OCI-LY3 (cell line): ENCODE measurements at regions not wholly inside any gene's neighbourhood (a gene's known extent, or its start where the extent isn't known, plus 50 kb on each side); places are given as distances from the start of the nearest gene placed in this dataset.

ENCODE experiments used
- H2AFZ ChIP-seq: fragments of 200-600, 300-600 bp; shearing (Covaris generic); 2 replicates; pipeline ENCODE4 v1.6.0; 2014; ENCODE audit warnings: antibody characterized with exemption, low read depth, low read length
- H3K27ac ChIP-seq: fragments of 200-600, 300-600 bp; sonication (generic); 2 replicates; pipeline ENCODE4 v1.5.1; 2014; ENCODE audit warnings: mild to moderate bottlenecking, low read length, moderate library complexity, mixed read lengths
- H3K27me3 ChIP-seq: fragments of 200-600, 300-600 bp; sonication (generic); 2 replicates; pipeline ENCODE4 v1.6.1; 2014; ENCODE audit warnings: low read depth, low read length, mixed read lengths
- H3K36me3 ChIP-seq: fragments of 200-600, 300-600 bp; sonication (generic); replicated peaks from 2 replicates; pipeline ENCODE3; 2014; ENCODE audit warnings: low read depth, low read length, mixed read lengths
- H3K4me1 ChIP-seq: fragments of 300-600, 200-600 bp; sonication (generic); 2 replicates; pipeline ENCODE4 v1.6.1; 2014; ENCODE audit warnings: low read length, mixed read lengths
- H3K4me2 ChIP-seq: fragments of 200-600, 300-600 bp; sonication (generic); 2 replicates; pipeline ENCODE4 v1.6.1; 2014; ENCODE audit warnings: low read length, mixed read lengths
- H3K4me3 ChIP-seq: fragments of 300-600, 200-600 bp; sonication (generic); 2 replicates; pipeline ENCODE4 v1.5.1; 2014; ENCODE audit warnings: antibody characterized with exemption, mild to moderate bottlenecking, low read length, moderate library complexity
- H3K79me2 ChIP-seq: fragments of 300-600, 200-600 bp; shearing (Covaris generic); 2 replicates; pipeline ENCODE4 v1.6.1; 2014; ENCODE audit warnings: mild to moderate bottlenecking, low read length, mixed read lengths
- H3K9ac ChIP-seq: fragments of 300-600, 200-600 bp; shearing (Covaris generic); 2 replicates; pipeline ENCODE4 v1.6.0; 2014; ENCODE audit warnings: mild to moderate bottlenecking, low read length, moderate library complexity
- H3K9me3 ChIP-seq: fragments of 200-600, 300-600 bp; shearing (Covaris generic); 2 replicates; pipeline ENCODE4 v1.6.1; 2014; ENCODE audit warnings: low read length, mixed read lengths; ENCODE audit not compliant: insufficient read depth
- H4K20me1 ChIP-seq: fragments of 200-600, 300-600 bp; sonication (generic); 2 replicates; pipeline ENCODE4 v1.6.1; 2016; ENCODE audit warnings: low read length, mixed read lengths; ENCODE audit not compliant: insufficient read depth
- CTCF ChIP-seq: fragments of 200-600, 300-600 bp; sonication (generic); IDR thresholded peaks from 2 replicates; pipeline ENCODE4 v1.5.1; 2014; ENCODE audit warnings: antibody characterized with exemption, low read length, low read depth
- EZH2phosphoT487 ChIP-seq: fragments of 200-600 bp; shearing (Covaris generic); IDR thresholded peaks from 2 replicates; pipeline ENCODE4 v1.6.1; 2018; ENCODE audit warnings: antibody characterized with exemption, mixed run types, low read depth

DNA sequence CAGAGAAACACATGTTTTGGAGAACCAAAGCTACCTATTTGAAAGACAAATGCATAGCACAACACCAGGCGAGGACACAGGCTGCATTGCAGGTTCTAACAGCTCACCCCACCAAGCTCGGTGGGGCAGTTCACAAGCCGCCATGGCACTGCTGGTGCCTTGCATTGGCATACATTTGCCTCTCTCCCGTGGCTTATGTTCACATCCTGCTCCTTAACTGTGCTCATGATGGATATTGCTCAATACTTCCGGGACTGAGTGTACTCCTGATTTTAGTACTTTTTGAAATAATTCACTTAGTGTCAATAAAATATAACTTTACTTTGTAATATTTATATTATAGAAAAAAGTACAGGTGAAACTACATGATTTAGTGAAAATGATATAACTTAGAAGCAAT, 1187.4 kb upstream of the NCAM2 start:
- no peaks in the 10 kb centered on the region for H4K20me1 ChIP-seq
- H3K4me3 ChIP-seq = no peak overlapping the region
- no peak for TF ChIP-seq EZH2phosphoT487
- no peak for TF ChIP-seq CTCF
- peak overlapping the region; percentile 79; the same call in 1 of the 2 replicates for H2AFZ ChIP-seq
- no peaks in the 10 kb centered on the region for H3K36me3 ChIP-seq
- H3K27me3 ChIP-seq = no peaks in the 10 kb centered on the region
- no peak overlapping the region for H3K9ac ChIP-seq
- H3K4me2 ChIP-seq = no peak overlapping the region
- H3K79me2 ChIP-seq = no peaks in the 10 kb centered on the region
- no peaks in the 10 kb centered on the region for H3K4me1 ChIP-seq
- no peaks in the 10 kb centered on the region for H3K9me3 ChIP-seq
- H3K27ac ChIP-seq = no peak overlapping the region

DNA sequence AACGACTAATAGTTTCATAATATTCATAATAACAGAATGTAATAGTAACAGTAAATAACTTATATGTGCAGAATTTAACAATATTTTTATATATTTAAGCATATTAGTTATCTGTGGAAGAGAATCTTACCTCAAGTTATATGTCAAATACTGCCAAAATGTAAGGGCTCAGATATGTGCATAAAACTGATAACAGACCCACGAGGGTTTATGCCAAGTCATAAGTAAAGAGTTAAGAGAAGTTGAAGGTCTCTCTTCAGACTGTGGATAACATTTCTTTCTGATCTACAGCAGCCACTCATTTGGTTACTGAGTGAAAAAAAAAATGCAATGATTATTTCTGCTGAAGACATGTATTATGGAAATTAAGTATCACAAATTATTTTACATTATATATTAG, 1167.8 kb upstream of the NCAM2 start:
- Histone ChIP-seq H3K4me3 (no peak overlapping the region), H3K36me3 (no peaks in the 10 kb centered on the region), H2AFZ (no peak overlapping the region), H3K4me1 (peaks cover 5% of the 10 kb centered on the region; the same call in 1 of the 2 replicates), H3K79me2 (no peaks in the 10 kb centered on the region), H3K9ac (no peak overlapping the region), H3K9me3 (no peaks in the 10 kb centered on the region), H3K4me2 (no peak overlapping the region), H4K20me1 (no peaks in the 10 kb centered on the region), H3K27ac (no peak overlapping the region), H3K27me3 (no peaks in the 10 kb centered on the region)
- TF ChIP-seq CTCF (no peak), EZH2phosphoT487 (no peak)

- no peaks in the 10 kb centered on the region for H3K9me3 ChIP-seq
- H3K4me1 ChIP-seq = peaks cover 10% of the 10 kb centered on the region; the same call in 1 of the 2 replicates
- no peak overlapping the region for H2AFZ ChIP-seq
- H3K4me3 ChIP-seq = no peak overlapping the region
- H3K9ac ChIP-seq = no peak overlapping the region
- no peaks in the 10 kb centered on the region for H3K79me2 ChIP-seq
- H3K27me3 ChIP-seq = no peaks in the 10 kb centered on the region
- H3K4me2 ChIP-seq = no peak overlapping the region
- TF ChIP-seq CTCF (no peak), EZH2phosphoT487 (no peak)
- H3K27ac ChIP-seq = no peak overlapping the region
- no peaks in the 10 kb centered on the region for H4K20me1 ChIP-seq
- no peaks in the 10 kb centered on the region for H3K36me3 ChIP-seq
Measured at GRCh38 chr21:19832551-19832950, 1165.7 kb upstream of the NCAM2 start.

DNA sequence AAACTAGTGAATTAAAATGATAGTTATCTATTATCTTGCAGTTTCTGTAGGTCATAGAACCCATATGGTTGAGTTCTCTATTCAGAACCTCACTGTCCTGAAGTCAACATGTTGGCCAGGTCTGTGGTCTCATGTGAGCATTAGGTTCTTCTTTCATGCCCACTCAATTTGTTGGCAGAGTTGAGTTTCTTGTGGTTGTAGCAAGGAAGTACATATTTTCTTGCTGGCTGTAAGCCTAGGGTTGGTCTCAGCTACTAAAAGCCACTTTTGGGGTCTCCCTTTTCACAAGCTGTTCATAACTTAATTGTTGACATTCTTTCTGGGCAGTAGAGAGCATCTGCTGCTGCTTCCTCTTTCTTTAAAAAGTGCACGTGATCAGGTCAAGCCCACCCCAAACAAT, 1165.1 kb upstream of the NCAM2 start:
- Histone ChIP-seq H3K4me3 (no peak overlapping the region), H2AFZ (peak overlapping the region; percentile 46; the same call in 1 of the 2 replicates), H3K79me2 (no peaks in the 10 kb centered on the region), H3K27me3 (no peaks in the 10 kb centered on the region), H3K4me2 (no peak overlapping the region), H3K9ac (no peak overlapping the region), H3K4me1 (peaks cover 10% of the 10 kb centered on the region; the same call in 1 of the 2 replicates), H3K9me3 (no peaks in the 10 kb centered on the region), H4K20me1 (no peaks in the 10 kb centered on the region), H3K36me3 (no peaks in the 10 kb centered on the region), H3K27ac (no peak overlapping the region)
- TF ChIP-seq EZH2phosphoT487 = no peak
- no peak for TF ChIP-seq CTCF
